ENCODE measurements at regions not wholly inside any gene's neighbourhood (a gene's known extent, or its start where the extent isn't known, plus 50 kb on each side); places are given as distances from the start of the nearest gene placed in this dataset.

- TF ChIP-seq EZH2phosphoT487 (IDR thresholded peaks at IDR 0.05; ENCODE audit: unreplicated experiment) (no peak), EZH2 (IDR thresholded peaks at IDR 0.05; ENCODE audit: low read depth, unreplicated experiment) (no peak), JUNB (IDR thresholded peaks at IDR 0.05; ENCODE audit: unreplicated experiment) (no peak), POLR2AphosphoS5 (IDR thresholded peaks at IDR 0.05; ENCODE audit: low read depth) (no peak), ZNF114 (CRISPR knock-in tag; IDR thresholded peaks at IDR 0.05) (no peak)
- TF ChIP-seq, protein P1, sequence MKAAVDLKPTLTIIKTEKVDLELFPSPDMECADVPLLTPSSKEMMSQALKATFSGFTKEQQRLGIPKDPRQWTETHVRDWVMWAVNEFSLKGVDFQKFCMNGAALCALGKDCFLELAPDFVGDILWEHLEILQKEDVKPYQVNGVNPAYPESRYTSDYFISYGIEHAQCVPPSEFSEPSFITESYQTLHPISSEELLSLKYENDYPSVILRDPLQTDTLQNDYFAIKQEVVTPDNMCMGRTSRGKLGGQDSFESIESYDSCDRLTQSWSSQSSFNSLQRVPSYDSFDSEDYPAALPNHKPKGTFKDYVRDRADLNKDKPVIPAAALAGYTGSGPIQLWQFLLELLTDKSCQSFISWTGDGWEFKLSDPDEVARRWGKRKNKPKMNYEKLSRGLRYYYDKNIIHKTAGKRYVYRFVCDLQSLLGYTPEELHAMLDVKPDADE (IDR thresholded peaks at IDR 0.05), result no peak
- TF ChIP-seq, protein P2, sequence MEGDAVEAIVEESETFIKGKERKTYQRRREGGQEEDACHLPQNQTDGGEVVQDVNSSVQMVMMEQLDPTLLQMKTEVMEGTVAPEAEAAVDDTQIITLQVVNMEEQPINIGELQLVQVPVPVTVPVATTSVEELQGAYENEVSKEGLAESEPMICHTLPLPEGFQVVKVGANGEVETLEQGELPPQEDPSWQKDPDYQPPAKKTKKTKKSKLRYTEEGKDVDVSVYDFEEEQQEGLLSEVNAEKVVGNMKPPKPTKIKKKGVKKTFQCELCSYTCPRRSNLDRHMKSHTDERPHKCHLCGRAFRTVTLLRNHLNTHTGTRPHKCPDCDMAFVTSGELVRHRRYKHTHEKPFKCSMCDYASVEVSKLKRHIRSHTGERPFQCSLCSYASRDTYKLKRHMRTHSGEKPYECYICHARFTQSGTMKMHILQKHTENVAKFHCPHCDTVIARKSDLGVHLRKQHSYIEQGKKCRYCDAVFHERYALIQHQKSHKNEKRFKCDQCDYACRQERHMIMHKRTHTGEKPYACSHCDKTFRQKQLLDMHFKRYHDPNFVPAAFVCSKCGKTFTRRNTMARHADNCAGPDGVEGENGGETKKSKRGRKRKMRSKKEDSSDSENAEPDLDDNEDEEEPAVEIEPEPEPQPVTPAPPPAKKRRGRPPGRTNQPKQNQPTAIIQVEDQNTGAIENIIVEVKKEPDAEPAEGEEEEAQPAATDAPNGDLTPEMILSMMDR (conservative IDR thresholded peaks at IDR 0.05; ENCODE audit: low read depth in 2 of 2), result no peak
Observed at GRCh38 chr4:65249111-65249510, 421.2 kb downstream of the EPHA5 start (continued).

GRCh38 chr4:65242156-65242846 lies 428.0 kb downstream of the EPHA5 start:
- no peak overlapping the region for H2AFZ ChIP-seq
- Mint-ChIP-seq H3K9me3 (no peaks in the 10 kb centered on the region; the same call in 2 of the 3 replicates), H3K27ac (no peak overlapping the region; the same call in 1 of the 2 replicates)

More at GRCh38 chr4:65242156-65242846, 428.0 kb downstream of the EPHA5 start:
- TF ChIP-seq ZNF331 (CRISPR knock-in tag; IDR thresholded peaks at IDR 0.05; ENCODE audit: low read depth) (no peak), CREB1 (CRISPR knock-in tag; IDR thresholded peaks at IDR 0.05; ENCODE audit: low read depth) (no peak), NANOG (IDR thresholded peaks at IDR 0.05; ENCODE audit: borderline replicate concordance) (no peak), EZH2 (IDR thresholded peaks at IDR 0.05; ENCODE audit: low read depth, unreplicated experiment) (no peak), JUNB (IDR thresholded peaks at IDR 0.05; ENCODE audit: unreplicated experiment) (no peak), STAT1 (IDR thresholded peaks at IDR 0.05; ENCODE audit: unreplicated experiment) (no peak)
- TF ChIP-seq, protein P2 (conservative IDR thresholded peaks at IDR 0.05; ENCODE audit: low read depth in 2 of 2), result no peak
- TF ChIP-seq, protein P3, sequence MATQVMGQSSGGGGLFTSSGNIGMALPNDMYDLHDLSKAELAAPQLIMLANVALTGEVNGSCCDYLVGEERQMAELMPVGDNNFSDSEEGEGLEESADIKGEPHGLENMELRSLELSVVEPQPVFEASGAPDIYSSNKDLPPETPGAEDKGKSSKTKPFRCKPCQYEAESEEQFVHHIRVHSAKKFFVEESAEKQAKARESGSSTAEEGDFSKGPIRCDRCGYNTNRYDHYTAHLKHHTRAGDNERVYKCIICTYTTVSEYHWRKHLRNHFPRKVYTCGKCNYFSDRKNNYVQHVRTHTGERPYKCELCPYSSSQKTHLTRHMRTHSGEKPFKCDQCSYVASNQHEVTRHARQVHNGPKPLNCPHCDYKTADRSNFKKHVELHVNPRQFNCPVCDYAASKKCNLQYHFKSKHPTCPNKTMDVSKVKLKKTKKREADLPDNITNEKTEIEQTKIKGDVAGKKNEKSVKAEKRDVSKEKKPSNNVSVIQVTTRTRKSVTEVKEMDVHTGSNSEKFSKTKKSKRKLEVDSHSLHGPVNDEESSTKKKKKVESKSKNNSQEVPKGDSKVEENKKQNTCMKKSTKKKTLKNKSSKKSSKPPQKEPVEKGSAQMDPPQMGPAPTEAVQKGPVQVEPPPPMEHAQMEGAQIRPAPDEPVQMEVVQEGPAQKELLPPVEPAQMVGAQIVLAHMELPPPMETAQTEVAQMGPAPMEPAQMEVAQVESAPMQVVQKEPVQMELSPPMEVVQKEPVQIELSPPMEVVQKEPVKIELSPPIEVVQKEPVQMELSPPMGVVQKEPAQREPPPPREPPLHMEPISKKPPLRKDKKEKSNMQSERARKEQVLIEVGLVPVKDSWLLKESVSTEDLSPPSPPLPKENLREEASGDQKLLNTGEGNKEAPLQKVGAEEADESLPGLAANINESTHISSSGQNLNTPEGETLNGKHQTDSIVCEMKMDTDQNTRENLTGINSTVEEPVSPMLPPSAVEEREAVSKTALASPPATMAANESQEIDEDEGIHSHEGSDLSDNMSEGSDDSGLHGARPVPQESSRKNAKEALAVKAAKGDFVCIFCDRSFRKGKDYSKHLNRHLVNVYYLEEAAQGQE (IDR thresholded peaks at IDR 0.05; ENCODE audit: unreplicated experiment), result no peak
- Histone ChIP-seq H3K4me1 (ENCODE audit: insufficient read depth) (no peaks in the 10 kb centered on the region), H3K4me2 (no peak overlapping the region), H3K9me2 (ENCODE audit: insufficient read depth) (peaks cover 10% of the 10 kb centered on the region), H3K27ac (ENCODE audit: low read depth) (no peak overlapping the region), H3F3A (replicated peaks; ENCODE audit: low read depth) (no peaks in the 10 kb centered on the region), H3K79me2 (replicated peaks; ENCODE audit: insufficient read depth) (no peaks in the 10 kb centered on the region), H3K4me3 (no peak overlapping the region), H3K27me3 (ENCODE audit: insufficient read depth) (no peaks in the 10 kb centered on the region), H3K36me3 (ENCODE audit: insufficient read depth) (no peaks in the 10 kb centered on the region), H4K20me1 (replicated peaks; ENCODE audit: insufficient read depth) (no peaks in the 10 kb centered on the region)
- no peaks in the 10 kb centered on the region for H3K27me3 Mint-ChIP-seq (ENCODE audit: insufficient read depth, low read depth, poor library complexity)
- ATAC-seq (no peak), DNase-seq (ENCODE audit: low spot score) (no peak)
- H3K4me1 Mint-ChIP-seq, result peaks cover 7% of the 10 kb centered on the region; the same call in 2 of the 3 replicates
- H3K4me3 Mint-ChIP-seq, result no peak overlapping the region
- no peaks in the 10 kb centered on the region for H3K36me3 Mint-ChIP-seq (ENCODE audit: low read depth)

Data from GM23338 (cell line).